Vagina (tissue), 2 donors: ENCODE measurements at regions not wholly inside any gene's neighbourhood (a gene's known extent, or its start where the extent isn't known, plus 50 kb on each side); places are given as distances from the start of the nearest gene placed in this dataset.

Experiments
- CTCF ChIP-seq, 3 experiments: fragments of 450-650 bp in 2 of 3; fragments of 200-600 bp in 1 of 3; sonication (generic) in 1 of 3; IDR thresholded peaks; one replicate each; pipeline ENCODE4 v1.5.1; 2017 to 2019; ENCODE audit warnings: antibody characterized with exemption in 3 of 3, mild to moderate bottlenecking in 2 of 3, moderate library complexity in 2 of 3
- POLR2A ChIP-seq, 2 donors: fragments of 450-650 bp; IDR thresholded peaks; one replicate each; pipeline ENCODE4 v1.6.1; 2017; ENCODE audit warnings: antibody characterized with exemption in 2 of 2, mild to moderate bottlenecking in 2 of 2, moderate library complexity in 2 of 2
- POLR2AphosphoS5 ChIP-seq, 2 donors: sonication (generic); formaldehyde crosslinking; IDR thresholded peaks; one replicate each; pipeline ENCODE4 v1.9.0; 2017; ENCODE audit warnings: antibody characterized with exemption in 2 of 2, mild to moderate bottlenecking in 2 of 2, low read depth in 1 of 2; ENCODE audit not compliant: insufficient read depth in 1 of 2

- no peak for TF ChIP-seq POLR2AphosphoS5 (IDR thresholded peaks at IDR 0.05; ENCODE audit: insufficient read depth in 1 of 2, low read depth in 1 of 2)
- no peak for TF ChIP-seq CTCF (IDR thresholded peaks at IDR 0.05)
- TF ChIP-seq POLR2A (IDR thresholded peaks at IDR 0.05), result no peak
These were observed 233.9 kb upstream of the ZBTB20 start for GRCh38 chr3:115380883-115381572.
